HCT116 (cell line): ENCODE measurements at regions not wholly inside any gene's neighbourhood (a gene's known extent, or its start where the extent isn't known, plus 50 kb on each side); places are given as distances from the start of the nearest gene placed in this dataset.

Source experiments
- ATAC-seq: fragments of 200-7000 bp; cut with Tn5 transposase; 2 replicates; pipeline ENCODE4 v1.9.1; 2020; ENCODE audit warnings: mild to moderate bottlenecking, moderate library complexity
- BruUV-seq: library from RNA; stranded (reverse); fragments of 400-500 nt; replicated peaks from 2 replicates; lab custom pipeline; 2021; lab: Mats Ljungman, UMichigan
- CTCF ChIA-PET: fragments of 300-600 bp; sonication (Branson Sonifier 250); formaldehyde crosslinking; loops from one replicate; lab custom pipeline; 2021; ENCODE audit warnings: antibody characterized with exemption; lab: Charles Lee
- POLR2A ChIA-PET: fragments of 300-600, 350-600 bp; sonication (Branson Sonifier 250); formaldehyde crosslinking; loops from one replicate; lab custom pipeline; 2021; ENCODE audit warnings: antibody characterized with exemption; lab: Charles Lee
- RAD21 ChIA-PET, 2 experiments: fragments of 300-600 bp; sonication (Branson Sonifier 250); formaldehyde crosslinking; loops; one replicate each; lab custom pipeline; 2023; ENCODE audit warnings: low total read pairs in 2 of 2; ENCODE audit not compliant: uncharacterized antibody in 2 of 2, unreplicated experiment in 2 of 2, low non-redundant PET in 1 of 2; lab: Charles Lee
- DNase-seq: peaks from one replicate; pipeline ENCODE4 v3.0.0-alpha.2; 2010; ENCODE audit warnings: low read depth, low spot score
- H2AFZ ChIP-seq: fragments of 200-600 bp; shearing (Covaris generic), sonication (generic); 2 replicates; pipeline ENCODE4 v1.6.1; 2017; ENCODE audit warnings: low read depth, mixed run types, mixed read lengths, antibody characterized with exemption, low read length; ENCODE audit not compliant: poor library complexity, severe bottlenecking
- H3K27ac ChIP-seq: 2 replicates; pipeline ENCODE4 v1.5.1; 2012; ENCODE audit warnings: low read depth, low read length
- H3K27me3 ChIP-seq: fragments of 200-600 bp; sonication (generic); 2 replicates; pipeline ENCODE4 v1.6.1; 2016; ENCODE audit warnings: mixed run types, low read length, mixed read lengths; ENCODE audit not compliant: insufficient read depth
- H3K36me3 ChIP-seq, 2 experiments: fragments of 200-500 bp in 1 of 2; fragments of 200-600 bp in 1 of 2; sonication (Bioruptor generic) in 1 of 2; sonication (generic) in 1 of 2; 2 replicates each; pipeline versions ENCODE4 v1.5.1 to v1.6.1; 2014 to 2016; ENCODE audit warnings: low read length in 2 of 2, inconsistent platforms in 1 of 2, mixed read lengths in 1 of 2, mixed run types in 1 of 2; ENCODE audit not compliant: insufficient read depth in 2 of 2, control insufficient read depth in 1 of 2
- H3K4me1 ChIP-seq, 2 experiments: fragments of 200-600 bp in 1 of 2; sonication (generic) in 1 of 2; 2 replicates each; pipeline versions ENCODE4 v1.5.1 to v1.6.1; 2012 to 2017; ENCODE audit warnings: low read length in 2 of 2, inconsistent platforms in 1 of 2, mild to moderate bottlenecking in 1 of 2, mixed read lengths in 1 of 2, mixed run types in 1 of 2, moderate library complexity in 1 of 2; ENCODE audit not compliant: insufficient read depth in 2 of 2, control insufficient read depth in 1 of 2
- H3K4me2 ChIP-seq: fragments of 200-600 bp; sonication (generic); 2 replicates; pipeline ENCODE4 v1.6.1; 2017; ENCODE audit warnings: mixed run types, low read length, mixed read lengths
- H3K4me3 ChIP-seq, 2 experiments: fragments of 200-600 bp in 1 of 2; sonication (generic) in 1 of 2; replicated peaks in 1 of 2; 2 replicates each; pipeline ENCODE4 v1.5.1; 2011 to 2016; ENCODE audit warnings: low read length in 2 of 2, control low read depth in 1 of 2, low read depth in 1 of 2, mild to moderate bottlenecking in 1 of 2, mixed read lengths in 1 of 2, mixed run types in 1 of 2
- H3K79me2 ChIP-seq: fragments of 200-600 bp; sonication (generic); 2 replicates; pipeline ENCODE4 v1.6.1; 2017; ENCODE audit warnings: mild to moderate bottlenecking, mixed run types, low read length, moderate library complexity, mixed read lengths; ENCODE audit not compliant: insufficient read depth
- H3K9ac ChIP-seq: fragments of 200-600 bp; sonication (generic); 2 replicates; pipeline ENCODE4 v1.6.1; 2016; ENCODE audit warnings: low read length, mixed read lengths
- H3K9me2 ChIP-seq: fragments of 200-600 bp; sonication (generic), shearing (Covaris generic); 2 replicates; pipeline ENCODE4 v1.6.1; 2017; ENCODE audit warnings: mixed run types, mild to moderate bottlenecking, moderate library complexity; ENCODE audit not compliant: insufficient read depth
- H3K9me3 ChIP-seq, 2 experiments: fragments of 200-500 bp in 1 of 2; fragments of 200-600 bp in 1 of 2; sonication (Bioruptor generic) in 1 of 2; sonication (generic) in 1 of 2; 2 replicates each; pipeline ENCODE4 v1.6.1; 2014 to 2017; ENCODE audit warnings: low read length in 2 of 2, mixed read lengths in 2 of 2, inconsistent platforms in 1 of 2, low read depth in 1 of 2, mild to moderate bottlenecking in 1 of 2, mixed run types in 1 of 2, moderate library complexity in 1 of 2; ENCODE audit not compliant: control insufficient read depth in 1 of 2, insufficient read depth in 1 of 2
- H4K20me1 ChIP-seq: fragments of 200-600 bp; sonication (generic), shearing (Covaris generic); 2 replicates; pipeline ENCODE4 v1.6.1; 2017; ENCODE audit warnings: mixed run types, mild to moderate bottlenecking, moderate library complexity; ENCODE audit not compliant: insufficient read depth
- CBX3 ChIP-seq: IDR thresholded peaks from 2 replicates; pipeline ENCODE4 v1.6.1; 2012; ENCODE audit warnings: low read depth
- CEBPB ChIP-seq: IDR thresholded peaks from 2 replicates; pipeline ENCODE4 v1.6.1; 2012; ENCODE audit warnings: low read depth
- CTCF ChIP-seq, 3 experiments: fragments of 200-600 bp in 1 of 3; sonication (generic) in 1 of 3; IDR thresholded peaks in 2 of 3; conservative IDR thresholded peaks in 1 of 3; 2 replicates each; pipeline ENCODE4 v1.5.1; 2012 to 2017; ENCODE audit warnings: low read depth in 2 of 3, low read length in 2 of 3, antibody characterized with exemption in 1 of 3, borderline replicate concordance in 1 of 3, control low read depth in 1 of 3, mild to moderate bottlenecking in 1 of 3, mixed read lengths in 1 of 3, mixed run types in 1 of 3, moderate library complexity in 1 of 3; ENCODE audit not compliant: insufficient read depth in 1 of 3
- EZH2 ChIP-seq: fragments of 200-600 bp; sonication (generic); IDR thresholded peaks from 2 replicates; pipeline ENCODE4 v1.6.1; 2017; ENCODE audit warnings: antibody characterized with exemption, mixed run types
- FOSL1 ChIP-seq: IDR thresholded peaks from 2 replicates; pipeline ENCODE4 v1.6.1; 2012; ENCODE audit warnings: low read depth
- MAX ChIP-seq: IDR thresholded peaks from 2 replicates; pipeline ENCODE4 v1.6.1; 2012
- POLR2A ChIP-seq: IDR thresholded peaks from 2 replicates; pipeline ENCODE4 v1.7.0; 2011; ENCODE audit warnings: borderline replicate concordance; ENCODE audit not compliant: insufficient read depth, insufficient read length; ENCODE audit errors: extremely low read depth
- POLR2AphosphoS5 ChIP-seq: IDR thresholded peaks from 2 replicates; pipeline ENCODE4 v1.6.1; 2011; ENCODE audit warnings: mild to moderate bottlenecking, low read depth, low read length, moderate library complexity
- RAD21 ChIP-seq: IDR thresholded peaks from 2 replicates; pipeline ENCODE4 v1.6.1; 2012; ENCODE audit warnings: low read depth, mild to moderate bottlenecking
- REST ChIP-seq: IDR thresholded peaks from 2 replicates; pipeline ENCODE4 v1.6.1; 2012; ENCODE audit warnings: low read depth
- SIN3A ChIP-seq: IDR thresholded peaks from 2 replicates; pipeline ENCODE4 v1.6.1; 2012; ENCODE audit warnings: low read depth
- SP1 ChIP-seq: IDR thresholded peaks from 2 replicates; pipeline ENCODE4 v1.6.1; 2012; ENCODE audit warnings: low read depth
- SRF ChIP-seq: IDR thresholded peaks from 2 replicates; pipeline ENCODE4 v1.6.1; 2012; ENCODE audit warnings: low read depth
- TCF7L2 ChIP-seq: IDR thresholded peaks from 2 replicates; pipeline ENCODE4 v1.7.0; 2011; ENCODE audit warnings: borderline replicate concordance, inconsistent platforms; ENCODE audit not compliant: insufficient read depth, insufficient read length; ENCODE audit errors: extremely low read depth
- YY1 ChIP-seq: IDR thresholded peaks from 2 replicates; pipeline ENCODE4 v1.6.1; 2011; ENCODE audit warnings: low read length, low read depth, moderate library complexity, mild to moderate bottlenecking; ENCODE audit not compliant: insufficient replicate concordance; ENCODE audit errors: extremely low read depth
- ZFX ChIP-seq: fragments of 450-650 bp; IDR thresholded peaks from 2 replicates; pipeline ENCODE4 v1.6.1; 2017
- intact Hi-C: fragments of 100-400 bp; cut with micrococcal nuclease; formaldehyde crosslinking; loops from 2 replicates; pipeline ENCODE4 v1.10.0; 2022

GRCh38 chr4:123469245-123469644, 72.7 kb downstream of the SPRY1 start:
- no peaks in the 10 kb centered on the region for H3K27me3 ChIP-seq
- H3K4me1 ChIP-seq: no peaks in the 10 kb centered on the region
- BruUV-seq: no TSS peak
- ChIA-PET RAD21 (no interaction called here), POLR2A (no interaction called here)
- H3K9me2 ChIP-seq: no peaks in the 10 kb centered on the region
- H3K4me2 ChIP-seq: no peak overlapping the region
- no peak for ATAC-seq
- H3K9ac ChIP-seq: no peak overlapping the region
- H3K27ac ChIP-seq: no peak overlapping the region
- H3K9me3 ChIP-seq: no peaks in the 10 kb centered on the region
- intact Hi-C loops: no loop called here
- H4K20me1 ChIP-seq: no peaks in the 10 kb centered on the region
- H3K79me2 ChIP-seq: no peaks in the 10 kb centered on the region
- TF ChIP-seq TCF7L2 (no peak), EZH2 (no peak), MAX (no peak), POLR2A (no peak), POLR2AphosphoS5 (no peak), ZFX (no peak), RAD21 (no peak), FOSL1 (no peak)
- TF ChIP-seq, all 23 proteins: peak for 0
- no peak overlapping the region for H2AFZ ChIP-seq
- no peak overlapping the region for H3K4me3 ChIP-seq
- no peaks in the 10 kb centered on the region for H3K36me3 ChIP-seq
- DNase-seq: no peak
- CTCF ChIA-PET: no interaction called here

- H3K9ac ChIP-seq: no peak overlapping the region
- no peak overlapping the region for H3K4me2 ChIP-seq
- RAD21 ChIA-PET: no interaction called here
- no peak overlapping the region for H3K27ac ChIP-seq
- H3K9me3 ChIP-seq: no peaks in the 10 kb centered on the region
- no peaks in the 10 kb centered on the region for H3K27me3 ChIP-seq
- DNase-seq (no peak), ATAC-seq (no peak)
- H4K20me1 ChIP-seq: no peaks in the 10 kb centered on the region
- H3K9me2 ChIP-seq: no peaks in the 10 kb centered on the region
- no TSS peak for BruUV-seq
- no peak overlapping the region for H2AFZ ChIP-seq
- H3K79me2 ChIP-seq: no peaks in the 10 kb centered on the region
- no peaks in the 10 kb centered on the region for H3K4me1 ChIP-seq
- intact Hi-C loops: no loop called here
- no peaks in the 10 kb centered on the region for H3K36me3 ChIP-seq
- H3K4me3 ChIP-seq: no peak overlapping the region
- CTCF ChIA-PET: no interaction called here
- POLR2A ChIA-PET: no interaction called here
- TF ChIP-seq CEBPB: no peak
- TF ChIP-seq REST: no peak
- TF ChIP-seq SIN3A: no peak
- no peak for TF ChIP-seq POLR2A
- no peak for TF ChIP-seq CBX3
- TF ChIP-seq TCF7L2: no peak
- no peak for TF ChIP-seq SRF
- TF ChIP-seq CTCF (IDR thresholded peaks at IDR 0.05 in 2 of 3, conservative IDR thresholded peaks at IDR 0.05 in 1 of 3; ENCODE audit: borderline replicate concordance in 1 of 3, insufficient read depth in 1 of 3, low read depth in 2 of 3, low read length in 2 of 3): no peak
- no peak for TF ChIP-seq RAD21
- no peak for TF ChIP-seq POLR2AphosphoS5
- TF ChIP-seq EZH2: no peak
- no peak for TF ChIP-seq FOSL1
- TF ChIP-seq YY1: no peak
- TF ChIP-seq ZFX: no peak
- TF ChIP-seq SP1: no peak
Measured at GRCh38 chr4:123469696-123470095, 73.1 kb downstream of the SPRY1 start.
